Glutamatergic neuron (in vitro differentiated cells): ENCODE measurements at regions not wholly inside any gene's neighbourhood (a gene's known extent, or its start where the extent isn't known, plus 50 kb on each side); places are given as distances from the start of the nearest gene placed in this dataset.

Source experiments
- DNase-seq: peaks from one replicate; pipeline ENCODE4 v3.0.0; 2022
- H3K27ac Mint-ChIP-seq: one replicate; pipeline ENCODE4 v1.8.0; 2020; ENCODE audit warnings: mild to moderate bottlenecking, mixed read lengths, inconsistent platforms; ENCODE audit not compliant: unreplicated experiment
- H3K27me3 Mint-ChIP-seq: one replicate; pipeline ENCODE4 v1.8.0; 2020; ENCODE audit warnings: mild to moderate bottlenecking, moderate library complexity, mixed read lengths, inconsistent platforms; ENCODE audit not compliant: unreplicated experiment
- H3K36me3 Mint-ChIP-seq: one replicate; pipeline ENCODE4 v1.8.0; 2020; ENCODE audit warnings: mild to moderate bottlenecking, mixed read lengths, inconsistent platforms; ENCODE audit not compliant: unreplicated experiment
- H3K4me1 Mint-ChIP-seq: one replicate; pipeline ENCODE4 v1.8.0; 2020; ENCODE audit warnings: mild to moderate bottlenecking, low read depth, mixed read lengths, inconsistent platforms; ENCODE audit not compliant: unreplicated experiment
- H3K4me3 Mint-ChIP-seq: one replicate; pipeline ENCODE4 v1.8.0; 2020; ENCODE audit warnings: mild to moderate bottlenecking, mixed read lengths, inconsistent platforms; ENCODE audit not compliant: unreplicated experiment
- H3K9me3 Mint-ChIP-seq: one replicate; pipeline ENCODE4 v1.8.0; 2020; ENCODE audit warnings: mild to moderate bottlenecking, moderate library complexity, mixed read lengths, inconsistent platforms; ENCODE audit not compliant: unreplicated experiment
- TF ChIP-seq, protein P1 (sequence below): fragments of 200-600 bp; sonication (generic); IDR thresholded peaks from one replicate; pipeline ENCODE4 v1.5.0; 2021; ENCODE audit not compliant: partially characterized antibody, unreplicated experiment

DNA sequence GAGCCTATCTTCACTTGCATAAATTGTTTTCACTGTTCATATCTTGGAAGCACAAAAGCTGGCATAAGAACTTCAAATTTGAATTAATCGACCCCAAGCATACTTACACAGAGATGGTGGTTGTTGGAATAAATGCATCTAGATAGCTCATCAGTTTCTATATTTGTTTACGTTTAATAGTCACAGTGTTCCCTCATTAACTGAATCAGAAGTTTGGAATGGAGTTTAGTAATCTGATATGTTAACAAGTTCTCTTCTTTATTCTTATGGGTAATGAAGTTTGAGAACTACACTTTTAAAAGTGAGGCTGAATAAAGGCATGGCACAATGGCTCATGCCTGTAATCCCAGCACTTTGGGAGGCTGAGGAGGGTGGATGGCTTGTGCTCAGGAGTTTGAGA lies 886.7 kb upstream of the PCDH20 start:
- Mint-ChIP-seq H3K27ac (no peak overlapping the region), H3K9me3 (no peaks in the 10 kb centered on the region), H3K36me3 (no peaks in the 10 kb centered on the region), H3K4me1 (no peaks in the 10 kb centered on the region), H3K27me3 (no peaks in the 10 kb centered on the region), H3K4me3 (no peak overlapping the region)
- TF ChIP-seq, protein P1, sequence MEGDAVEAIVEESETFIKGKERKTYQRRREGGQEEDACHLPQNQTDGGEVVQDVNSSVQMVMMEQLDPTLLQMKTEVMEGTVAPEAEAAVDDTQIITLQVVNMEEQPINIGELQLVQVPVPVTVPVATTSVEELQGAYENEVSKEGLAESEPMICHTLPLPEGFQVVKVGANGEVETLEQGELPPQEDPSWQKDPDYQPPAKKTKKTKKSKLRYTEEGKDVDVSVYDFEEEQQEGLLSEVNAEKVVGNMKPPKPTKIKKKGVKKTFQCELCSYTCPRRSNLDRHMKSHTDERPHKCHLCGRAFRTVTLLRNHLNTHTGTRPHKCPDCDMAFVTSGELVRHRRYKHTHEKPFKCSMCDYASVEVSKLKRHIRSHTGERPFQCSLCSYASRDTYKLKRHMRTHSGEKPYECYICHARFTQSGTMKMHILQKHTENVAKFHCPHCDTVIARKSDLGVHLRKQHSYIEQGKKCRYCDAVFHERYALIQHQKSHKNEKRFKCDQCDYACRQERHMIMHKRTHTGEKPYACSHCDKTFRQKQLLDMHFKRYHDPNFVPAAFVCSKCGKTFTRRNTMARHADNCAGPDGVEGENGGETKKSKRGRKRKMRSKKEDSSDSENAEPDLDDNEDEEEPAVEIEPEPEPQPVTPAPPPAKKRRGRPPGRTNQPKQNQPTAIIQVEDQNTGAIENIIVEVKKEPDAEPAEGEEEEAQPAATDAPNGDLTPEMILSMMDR = no peak
- no peak for DNase-seq

- Mint-ChIP-seq H3K36me3 (no peaks in the 10 kb centered on the region), H3K9me3 (no peaks in the 10 kb centered on the region), H3K4me3 (no peak overlapping the region), H3K4me1 (no peaks in the 10 kb centered on the region), H3K27me3 (no peaks in the 10 kb centered on the region), H3K27ac (no peak overlapping the region)
- no peak for DNase-seq
- TF ChIP-seq, protein P1 = no peak
Observed at GRCh38 chr13:62299988-62300387, 884.3 kb upstream of the PCDH20 start.

DNA sequence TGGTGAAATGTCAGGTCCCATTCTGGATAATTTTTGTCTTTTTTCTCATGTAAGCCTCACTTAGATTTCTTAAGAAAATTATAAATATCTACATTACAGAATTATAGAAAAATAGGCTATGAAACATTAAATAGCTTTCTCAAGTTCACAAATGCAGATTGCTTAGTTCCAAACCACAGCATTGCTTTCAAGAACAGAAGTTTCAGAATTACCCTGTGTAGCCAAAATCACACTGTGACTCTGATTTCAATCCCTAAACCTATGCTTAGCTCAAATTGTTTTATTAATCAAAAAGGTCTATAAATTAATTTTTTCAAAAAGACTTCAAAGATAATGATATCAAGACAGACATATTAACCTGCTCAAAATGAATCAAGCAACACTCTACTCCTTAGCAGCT lies 881.2 kb upstream of the PCDH20 start:
- H3K36me3 Mint-ChIP-seq = no peaks in the 10 kb centered on the region
- H3K4me3 Mint-ChIP-seq = no peak overlapping the region
- no peaks in the 10 kb centered on the region for H3K4me1 Mint-ChIP-seq
- H3K9me3 Mint-ChIP-seq = no peaks in the 10 kb centered on the region
- DNase-seq = no peak
- no peaks in the 10 kb centered on the region for H3K27me3 Mint-ChIP-seq
- no peak overlapping the region for H3K27ac Mint-ChIP-seq
- TF ChIP-seq, protein P1 = no peak

GRCh38 chr13:62294244-62294643 lies 878.6 kb upstream of the PCDH20 start:
- Mint-ChIP-seq H3K9me3 (peaks cover 3% of the 10 kb centered on the region), H3K4me3 (no peak overlapping the region), H3K27ac (no peak overlapping the region), H3K36me3 (peaks cover 4% of the 10 kb centered on the region), H3K4me1 (no peaks in the 10 kb centered on the region), H3K27me3 (no peaks in the 10 kb centered on the region)
- TF ChIP-seq, protein P1 = no peak
- DNase-seq = no peak

DNA sequence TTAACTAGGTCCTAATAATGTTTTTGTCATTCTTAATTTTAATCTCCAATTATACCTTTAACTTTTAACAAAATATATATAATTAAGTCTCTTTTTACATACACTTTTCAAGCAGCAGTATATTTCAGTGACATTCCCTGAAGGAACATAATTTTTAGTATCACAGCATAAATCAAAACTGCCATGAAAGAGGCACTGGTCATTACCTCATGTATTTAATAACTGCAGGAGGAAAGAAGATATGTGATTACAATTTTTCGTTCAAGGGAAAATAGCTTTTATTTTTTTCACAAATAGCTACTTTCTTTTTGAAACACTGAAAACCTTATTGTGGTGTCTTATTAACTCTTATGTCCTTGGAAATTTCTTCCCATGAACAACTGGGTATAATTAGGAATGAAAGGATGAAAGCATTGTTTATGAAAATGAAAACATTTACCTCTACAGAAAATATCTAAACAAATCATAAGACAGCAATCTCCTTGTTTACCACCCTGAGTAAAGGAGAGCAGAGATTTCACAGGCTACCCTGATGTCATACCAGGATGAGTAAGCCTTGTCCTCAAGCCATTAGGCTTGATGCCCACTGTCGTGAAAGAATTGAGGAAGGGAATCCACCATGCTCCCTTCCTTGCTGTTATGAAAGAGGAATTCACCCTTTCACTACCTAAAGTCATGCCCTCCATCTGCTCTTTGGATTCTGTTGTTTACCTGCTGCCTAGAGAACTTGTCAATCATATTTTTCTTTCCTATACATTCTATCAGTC lies 877.2 kb upstream of the PCDH20 start:
- Mint-ChIP-seq H3K9me3 (peaks cover 3% of the 10 kb centered on the region), H3K4me1 (no peaks in the 10 kb centered on the region), H3K36me3 (peaks cover 4% of the 10 kb centered on the region), H3K4me3 (no peak overlapping the region), H3K27ac (no peak overlapping the region), H3K27me3 (no peaks in the 10 kb centered on the region)
- TF ChIP-seq, protein P1 = no peak
- no peak for DNase-seq
